ENCODE measurements at regions not wholly inside any gene's neighbourhood (a gene's known extent, or its start where the extent isn't known, plus 50 kb on each side); places are given as distances from the start of the nearest gene placed in this dataset.

- no peak for DNase-seq (ENCODE audit: low spot score)
Observed at GRCh38 chr2:59733567-59733930, 819.9 kb downstream of the BCL11A start.

DNA sequence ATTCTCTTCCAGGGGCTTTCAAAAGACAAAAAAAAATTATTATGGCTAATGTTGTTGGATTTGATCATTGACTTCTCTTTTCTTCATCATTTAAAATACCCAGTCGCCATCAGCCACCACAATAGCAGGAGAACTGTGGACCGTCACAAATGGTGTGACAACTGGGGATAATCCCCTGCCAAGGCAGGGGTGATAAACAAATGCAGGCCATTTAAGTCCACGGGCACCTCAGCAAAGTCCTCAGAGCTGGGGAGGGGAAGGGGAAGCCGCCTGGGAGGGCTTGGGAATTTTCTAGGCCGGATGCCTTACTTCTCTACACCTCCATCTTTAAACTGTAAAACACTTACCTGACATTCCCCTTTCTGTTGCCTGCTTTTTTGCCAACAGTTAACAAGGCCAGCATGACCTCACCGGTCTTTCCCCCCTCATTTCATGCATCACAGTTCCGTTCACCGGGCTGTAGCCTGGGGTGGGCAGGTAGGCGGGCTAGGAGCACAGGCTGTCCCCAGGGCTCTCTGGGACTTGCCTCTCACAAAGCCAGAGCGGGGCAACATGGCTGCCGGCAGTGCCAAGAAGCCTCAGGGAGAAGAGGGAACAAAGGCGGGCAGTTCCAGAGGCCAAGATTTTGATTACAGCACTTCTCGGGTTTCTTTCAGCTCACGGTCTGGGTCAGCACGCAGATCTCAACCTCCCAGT lies 820.4 kb downstream of the BCL11A start:
- DNase-seq (ENCODE audit: low spot score) = no peak

GRCh38 chr2:59727121-59727590 lies 826.3 kb downstream of the BCL11A start:
- DNase-seq (ENCODE audit: low spot score) = no peak

DNA sequence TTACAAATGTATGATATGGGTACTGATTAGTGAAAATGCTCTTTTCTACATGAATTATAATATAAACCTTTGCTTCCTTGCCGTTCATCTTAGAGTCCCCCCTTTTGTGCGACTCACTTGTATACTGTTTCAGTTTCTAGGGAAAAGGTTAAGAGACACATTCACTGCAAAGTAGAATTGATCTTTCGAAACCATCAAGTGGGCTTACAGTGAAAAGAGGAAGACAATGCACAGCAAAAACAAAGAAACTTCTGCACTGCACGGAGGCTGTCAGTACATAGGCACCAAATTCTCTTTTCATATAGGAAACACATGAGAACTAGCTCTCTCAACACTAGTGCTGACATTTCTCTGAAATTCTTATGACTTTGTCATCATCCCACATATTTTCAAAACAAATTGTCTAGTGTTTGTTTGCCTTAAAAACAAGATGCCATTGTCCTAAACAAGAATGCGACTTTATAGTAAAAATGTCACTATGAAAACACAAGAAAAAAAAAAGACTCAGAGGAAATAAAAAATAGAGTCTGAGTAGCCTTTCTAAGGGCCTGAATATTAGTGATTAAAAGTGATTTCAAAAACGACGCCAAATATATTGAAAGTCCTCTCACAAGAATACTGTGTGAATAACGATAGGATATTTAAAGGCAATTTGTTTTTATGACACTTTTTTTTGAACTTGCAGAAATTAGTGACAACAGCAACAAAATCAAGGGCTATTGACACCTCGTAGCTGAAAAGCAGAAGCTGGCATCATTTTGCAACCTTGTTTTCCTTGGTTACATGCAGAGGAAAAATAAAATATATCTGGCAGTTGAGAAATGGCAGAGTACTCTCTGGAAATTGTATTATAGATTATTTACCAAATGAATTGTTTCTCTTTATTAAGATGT lies 827.0 kb downstream of the BCL11A start:
- DNase-seq (ENCODE audit: low spot score) = no peak

GRCh38 chr2:59724746-59725145 lies 828.7 kb downstream of the BCL11A start:
- DNase-seq (ENCODE audit: low spot score) = no peak

GRCh38 chr2:59720296-59720866 lies 833.1 kb downstream of the BCL11A start:
- DNase-seq (ENCODE audit: low spot score) = no peak

DNA sequence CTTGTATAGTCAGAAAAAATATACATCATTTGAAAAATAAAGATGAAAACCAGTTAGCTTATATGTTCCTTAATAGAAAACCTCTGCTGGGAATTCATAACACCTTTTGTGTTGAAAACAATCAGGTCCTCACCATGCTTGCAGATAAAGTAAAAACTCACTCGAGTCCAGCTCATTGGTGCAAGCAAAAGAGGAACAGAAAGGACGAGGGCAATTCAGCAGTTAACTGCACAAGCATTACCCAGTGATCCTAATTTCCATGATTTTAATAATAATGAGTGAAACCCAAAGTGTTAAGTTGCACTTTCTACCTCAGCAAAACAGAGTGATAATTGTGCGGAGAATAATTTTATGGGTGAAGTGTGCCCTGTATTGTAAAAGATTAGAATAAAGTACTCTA lies 839.9 kb downstream of the BCL11A start:
- DNase-seq (ENCODE audit: low spot score) = no peak

- DNase-seq (ENCODE audit: low spot score) = no peak
Observed at GRCh38 chr2:59711121-59711520, 842.3 kb downstream of the BCL11A start.

DNA sequence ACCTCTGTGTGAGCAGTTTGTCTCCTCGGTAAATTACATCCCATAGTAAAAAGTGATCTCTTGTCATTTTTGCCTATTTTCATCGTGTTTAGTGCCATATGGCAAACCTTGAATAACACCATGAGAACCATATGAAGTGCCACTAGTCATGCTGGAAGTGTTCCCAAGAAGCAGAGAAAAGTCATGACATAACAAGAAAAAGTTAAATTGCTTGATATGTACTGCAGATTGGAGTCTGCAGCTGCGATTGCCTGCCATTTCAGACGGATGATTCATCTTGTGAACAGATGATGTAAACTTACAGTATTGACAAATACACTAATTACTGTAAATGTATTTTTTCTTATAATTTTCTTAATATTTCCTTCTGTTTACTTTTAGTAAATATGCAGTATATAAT lies 846.7 kb downstream of the BCL11A start:
- DNase-seq (ENCODE audit: low spot score) = no peak

DNA sequence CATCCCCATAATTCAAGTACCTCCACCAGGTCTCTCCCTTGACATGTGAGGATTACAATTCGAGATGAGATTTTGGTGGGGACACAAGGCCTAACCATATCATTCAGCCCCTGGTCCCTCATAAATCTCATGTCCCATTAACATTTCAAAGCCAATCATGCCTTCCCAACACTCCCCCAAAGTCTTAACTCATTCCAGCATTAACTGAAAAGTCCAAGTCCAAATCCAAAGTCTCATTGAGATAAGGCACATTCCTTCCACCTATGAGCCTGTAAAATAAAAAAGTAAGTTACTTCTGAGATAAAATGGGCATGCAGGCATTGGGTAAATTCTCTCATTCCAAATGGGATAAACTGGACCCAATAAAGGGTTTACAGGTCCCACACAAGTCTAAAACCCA lies 849.7 kb downstream of the BCL11A start:
- no peak for DNase-seq (ENCODE audit: low spot score)

- DNase-seq (ENCODE audit: low spot score) = no peak
Observed at GRCh38 chr2:59702026-59702425, 851.4 kb downstream of the BCL11A start.

DNA sequence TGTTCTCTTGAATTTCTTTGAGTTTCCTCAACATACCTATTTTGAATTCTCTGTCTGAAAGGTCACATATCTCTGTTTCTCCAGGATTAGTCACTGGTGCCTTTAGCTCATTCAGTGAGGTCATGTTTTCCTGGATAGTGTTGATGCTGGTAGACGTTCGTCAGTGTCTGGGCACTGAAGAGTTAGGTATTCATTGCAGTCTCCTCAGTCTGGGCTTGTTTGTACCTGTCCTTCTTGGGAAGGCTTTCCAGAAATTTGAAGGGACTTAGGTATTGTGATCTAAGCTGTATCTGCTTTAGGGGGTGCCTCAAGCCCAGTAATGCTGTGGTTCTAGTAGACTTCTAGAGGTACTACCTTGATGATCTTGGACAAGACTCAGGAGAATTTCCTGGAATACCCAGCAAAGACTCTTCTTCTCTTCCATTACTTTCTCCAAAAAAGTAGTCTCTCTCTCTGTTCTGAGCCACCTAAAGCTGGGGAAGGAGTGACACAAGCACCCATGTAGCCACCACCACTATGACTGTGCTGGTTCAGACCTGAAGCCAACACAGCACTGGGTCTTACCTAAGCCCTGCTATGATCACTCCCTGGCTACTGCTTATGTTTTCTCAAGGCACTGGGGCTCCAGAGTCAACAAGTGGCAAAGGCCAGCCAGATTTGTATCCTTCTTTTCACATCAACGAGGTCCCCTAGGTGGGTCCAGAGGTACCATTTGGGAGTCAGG lies 852.0 kb downstream of the BCL11A start:
- no peak for DNase-seq (ENCODE audit: low spot score)

DNA sequence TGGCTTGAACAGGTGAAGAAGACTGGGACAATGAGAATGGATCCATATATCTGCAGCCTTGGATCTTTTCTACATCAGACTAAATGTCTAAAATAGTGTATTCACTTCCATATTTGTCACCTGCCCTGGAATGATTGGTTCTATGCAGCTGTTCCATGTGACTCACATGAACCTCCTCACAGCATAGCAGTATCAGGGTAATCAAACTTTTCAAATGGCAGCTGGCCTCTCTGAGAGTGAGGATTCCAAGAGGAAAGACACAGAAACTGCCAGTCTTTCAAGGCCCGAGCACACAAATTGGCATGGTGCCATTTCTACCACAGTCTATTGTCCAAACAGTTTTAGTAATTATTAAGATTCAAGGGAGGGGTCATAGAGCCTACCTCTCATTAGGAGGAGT lies 859.3 kb downstream of the BCL11A start:
- DNase-seq (ENCODE audit: low spot score) = no peak

DNA sequence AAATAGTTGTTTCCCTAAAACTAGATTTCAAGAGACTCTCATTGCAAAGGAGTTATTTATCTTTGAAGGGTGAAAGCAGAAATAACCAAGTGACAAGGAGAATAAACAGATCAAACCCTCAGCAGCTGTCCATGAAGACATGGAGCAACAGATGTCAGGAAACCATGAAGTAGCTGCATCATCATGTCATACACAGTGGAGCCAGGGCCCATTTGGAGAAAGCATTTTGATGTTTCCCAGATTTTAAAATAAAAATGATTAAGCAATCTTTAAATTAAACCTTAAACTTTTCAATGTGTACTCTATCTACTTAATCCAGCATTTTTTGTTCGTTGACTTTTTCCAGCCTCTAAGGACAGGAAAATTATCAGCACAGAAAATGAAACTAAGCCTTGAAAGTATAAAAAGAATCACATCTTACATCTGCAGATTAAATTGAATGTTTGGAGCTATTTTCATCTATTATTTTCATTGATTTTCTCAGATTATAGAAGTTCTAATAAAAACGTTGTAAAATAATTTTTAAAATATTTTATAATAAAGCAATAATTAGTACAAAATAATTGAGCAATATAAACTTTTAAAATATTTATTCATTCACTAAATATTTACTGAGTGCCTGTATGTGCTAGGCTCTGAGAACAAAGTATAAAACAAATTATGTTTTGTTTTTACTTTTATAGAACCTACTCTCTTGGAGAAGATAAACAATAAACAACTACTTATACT lies 860.1 kb downstream of the BCL11A start:
- DNase-seq (ENCODE audit: low spot score) = no peak

- peak; percentile 54 for DNase-seq (ENCODE audit: low spot score)
Observed at GRCh38 chr2:59691518-59692190, 861.8 kb downstream of the BCL11A start.

- DNase-seq (ENCODE audit: low spot score) = no peak
Observed at GRCh38 chr2:59690849-59691248, 862.6 kb downstream of the BCL11A start.

GRCh38 chr2:59684771-59685166 lies 868.7 kb downstream of the BCL11A start:
- DNase-seq (ENCODE audit: low spot score) = no peak

DNA sequence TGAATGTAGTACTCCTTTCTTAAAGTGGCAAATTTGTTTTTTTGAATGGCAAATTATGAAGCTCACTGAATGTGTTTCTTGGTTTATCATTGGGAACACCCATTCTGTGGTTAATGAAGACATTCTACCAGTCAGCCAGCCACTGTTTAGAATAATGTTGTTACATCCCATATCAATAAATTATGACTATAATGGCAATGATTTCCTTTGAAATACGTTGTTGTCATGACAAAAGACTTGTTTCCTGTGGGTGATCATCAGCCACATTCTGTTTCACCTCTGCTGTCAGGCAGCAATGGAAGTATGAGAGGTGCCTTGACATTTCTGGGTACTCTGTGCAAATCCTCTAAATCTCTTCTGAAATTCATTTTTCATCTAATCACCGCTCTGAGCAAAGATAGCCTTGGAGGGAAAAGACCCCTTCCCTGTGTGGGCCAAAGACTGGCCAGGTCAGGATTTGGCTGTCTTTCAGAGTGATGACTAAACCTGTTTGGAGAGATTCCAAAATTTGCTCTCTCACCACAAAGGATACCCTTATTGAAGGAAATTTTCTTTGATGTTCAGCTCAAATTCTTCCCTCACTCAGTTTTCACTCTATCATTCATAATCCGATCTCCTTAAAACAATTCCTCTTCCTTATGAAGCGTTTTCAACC lies 869.2 kb downstream of the BCL11A start:
- peak; percentile 52 for DNase-seq (ENCODE audit: low spot score)

DNA sequence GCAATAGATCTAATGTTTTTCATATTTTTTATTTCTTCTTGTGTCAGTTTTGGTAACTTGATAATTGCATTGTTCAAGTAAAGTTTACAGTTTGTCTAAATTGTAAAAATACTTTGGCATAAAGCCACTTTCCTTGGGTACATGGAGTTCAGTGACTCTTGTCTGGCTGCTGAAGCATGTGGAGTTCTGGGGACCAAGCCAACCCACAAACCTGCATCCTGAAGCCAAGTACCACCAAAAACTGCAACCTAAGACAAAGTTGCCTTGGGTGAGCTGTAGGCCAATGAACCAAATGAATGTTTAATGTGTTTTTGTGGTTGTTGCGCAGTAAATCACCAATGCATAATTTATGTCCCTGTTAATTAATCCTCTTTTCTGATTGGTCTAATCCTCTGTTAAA lies 872.6 kb downstream of the BCL11A start:
- DNase-seq (ENCODE audit: low spot score) = no peak

DNA sequence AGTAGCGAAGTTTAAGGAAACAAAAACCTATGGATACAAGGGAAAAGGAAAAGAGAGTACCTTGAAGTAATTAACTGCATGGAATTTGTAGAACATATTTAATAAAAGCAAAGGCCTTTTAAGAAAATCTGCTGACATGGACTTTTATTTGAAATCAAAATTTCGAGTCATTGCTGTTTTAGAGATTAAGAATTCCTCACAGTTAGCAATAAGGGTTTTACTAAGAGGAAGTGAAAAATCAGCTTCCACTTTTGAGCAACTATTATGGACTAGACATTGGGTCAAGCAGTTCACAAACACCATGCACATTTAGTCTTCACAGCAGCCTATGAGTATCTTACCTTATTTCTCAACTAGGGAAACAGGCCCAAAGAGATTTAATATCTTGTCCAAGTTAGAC lies 876.3 kb downstream of the BCL11A start:
- DNase-seq (ENCODE audit: low spot score) = no peak

- no peak for DNase-seq (ENCODE audit: low spot score)
Observed at GRCh38 chr2:59674100-59674499, 879.4 kb downstream of the BCL11A start.
